ENCODE measurements at regions not wholly inside any gene's neighbourhood (a gene's known extent, or its start where the extent isn't known, plus 50 kb on each side); places are given as distances from the start of the nearest gene placed in this dataset.

DNA sequence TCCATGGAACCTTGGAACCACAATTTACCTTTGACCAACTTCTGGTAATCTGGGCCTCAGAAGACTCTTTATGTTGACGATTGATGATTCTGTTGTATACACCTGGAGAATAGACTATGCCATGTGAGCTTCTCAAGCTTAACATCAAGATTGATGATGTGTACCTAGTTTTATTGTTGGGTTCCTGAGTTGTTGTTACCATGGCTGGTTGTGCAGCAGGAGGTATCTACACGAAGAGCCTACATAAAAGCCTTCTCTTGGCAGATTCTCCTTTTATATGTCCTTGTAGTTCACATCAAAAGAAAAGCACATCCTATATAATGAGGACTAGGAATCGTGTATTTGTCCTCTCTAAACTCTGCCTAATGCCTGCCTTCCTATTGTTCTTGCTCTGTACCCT is 272.0 kb downstream of the DTHD1 start:
- H3K27ac ChIP-seq (ENCODE audit: low read depth, low read length) = no peak overlapping the region
- DNase-seq (ENCODE audit: low read depth in 4 of 6, low spot score in 6 of 6) = no peak
- no peak overlapping the region for H3K4me3 ChIP-seq (ENCODE audit: low read depth, low read length)
- WGBS (ENCODE audit: insufficient coverage) = 57% methylated on average over 1 of the region's 3 CpGs
- H3K9me3 ChIP-seq (ENCODE audit: control insufficient read depth, insufficient read depth, low read length) = no peaks in the 10 kb centered on the region
- no peaks in the 10 kb centered on the region for H3K27me3 ChIP-seq (ENCODE audit: control insufficient read depth, insufficient read depth, low read length)
- H3K36me3 ChIP-seq (ENCODE audit: control insufficient read depth, insufficient read depth, low read length) = no peaks in the 10 kb centered on the region
- H3K4me1 ChIP-seq (ENCODE audit: control insufficient read depth, insufficient read depth, low read length) = no peaks in the 10 kb centered on the region

DNA sequence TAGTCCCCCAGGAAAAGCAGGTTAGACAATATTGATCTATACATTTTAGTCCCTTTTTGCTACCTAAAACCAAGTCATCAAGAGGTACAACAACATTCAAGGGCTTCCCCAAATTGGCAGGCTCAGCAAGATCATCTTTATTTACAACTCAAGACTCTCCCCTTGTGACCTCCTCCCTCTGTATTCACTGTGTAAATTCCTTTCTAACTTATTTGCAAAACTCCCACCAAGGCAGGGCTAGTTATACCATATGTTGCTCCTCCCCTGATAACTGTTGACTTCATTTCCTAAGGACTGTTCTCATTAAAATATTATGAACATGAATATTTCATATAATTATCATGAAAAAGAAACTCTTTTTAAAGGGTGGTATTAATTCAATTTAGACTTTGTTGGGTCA is 275.6 kb downstream of the DTHD1 start:
- no peak for DNase-seq (ENCODE audit: low read depth in 4 of 6, low spot score in 6 of 6)
- Histone ChIP-seq H3K36me3 (ENCODE audit: control insufficient read depth, insufficient read depth, low read length) (no peaks in the 10 kb centered on the region), H3K4me3 (ENCODE audit: low read depth, low read length) (no peak overlapping the region), H3K4me1 (ENCODE audit: control insufficient read depth, insufficient read depth, low read length) (no peaks in the 10 kb centered on the region), H3K27me3 (ENCODE audit: control insufficient read depth, insufficient read depth, low read length) (no peaks in the 10 kb centered on the region), H3K9me3 (ENCODE audit: control insufficient read depth, insufficient read depth, low read length) (no peaks in the 10 kb centered on the region), H3K27ac (ENCODE audit: low read depth, low read length) (no peak overlapping the region)

DNA sequence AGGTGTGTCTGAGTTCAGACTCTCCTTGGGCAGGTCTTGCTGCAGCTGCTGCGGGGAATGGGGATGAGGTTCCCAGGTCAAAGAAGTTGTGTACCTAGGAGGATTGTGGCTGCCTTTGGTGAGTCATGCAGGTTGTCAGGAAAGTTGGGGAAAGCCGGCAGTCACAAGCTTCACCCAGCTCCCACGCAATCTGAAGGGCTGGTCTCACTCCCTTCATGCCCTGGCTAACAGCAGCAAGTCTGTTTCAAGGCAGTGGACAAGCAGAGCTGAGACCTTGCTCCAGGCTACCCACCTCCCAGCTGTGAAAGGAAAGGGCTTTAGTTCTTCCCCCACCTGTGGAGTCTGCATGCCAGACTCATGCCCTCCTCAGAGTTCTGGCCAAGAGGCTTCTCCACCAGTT is 287.2 kb downstream of the DTHD1 start:
- DNase-seq (ENCODE audit: low read depth in 4 of 6, low spot score in 6 of 6) = no peak
- H3K27me3 ChIP-seq (ENCODE audit: control insufficient read depth, insufficient read depth, low read length) = no peaks in the 10 kb centered on the region
- no peak overlapping the region for H3K27ac ChIP-seq (ENCODE audit: low read depth, low read length)
- H3K4me3 ChIP-seq (ENCODE audit: low read depth, low read length) = no peak overlapping the region
- no peaks in the 10 kb centered on the region for H3K9me3 ChIP-seq (ENCODE audit: control insufficient read depth, insufficient read depth, low read length)
- WGBS (ENCODE audit: insufficient coverage) = 84% methylated on average over 3 of the region's 3 CpGs
- no peaks in the 10 kb centered on the region for H3K36me3 ChIP-seq (ENCODE audit: control insufficient read depth, insufficient read depth, low read length)
- no peaks in the 10 kb centered on the region for H3K4me1 ChIP-seq (ENCODE audit: control insufficient read depth, insufficient read depth, low read length)

DNA sequence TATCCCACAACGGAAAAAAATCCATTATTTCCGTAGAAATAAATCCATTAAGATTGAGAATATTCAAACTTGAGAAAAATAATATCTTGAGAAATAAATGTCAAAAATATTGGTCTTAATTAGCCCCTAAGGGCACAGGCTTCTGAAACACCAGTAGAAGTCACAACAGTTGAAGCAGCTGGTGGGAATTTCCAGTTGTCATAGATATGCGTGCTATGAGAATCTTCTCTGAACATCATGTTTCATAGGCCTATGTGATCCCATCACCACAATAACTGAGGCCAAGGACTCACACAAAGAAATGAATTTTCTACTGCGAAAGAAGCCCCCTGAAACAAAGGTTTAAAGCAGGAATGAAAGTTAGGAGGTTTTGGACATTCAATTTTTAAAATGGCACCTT is 292.0 kb downstream of the DTHD1 start:
- H3K4me3 ChIP-seq (ENCODE audit: low read depth, low read length) = no peak overlapping the region
- H3K9me3 ChIP-seq (ENCODE audit: control insufficient read depth, insufficient read depth, low read length) = peaks cover 3% of the 10 kb centered on the region
- H3K4me1 ChIP-seq (ENCODE audit: control insufficient read depth, insufficient read depth, low read length) = no peaks in the 10 kb centered on the region
- DNase-seq (ENCODE audit: low read depth in 4 of 6, low spot score in 6 of 6) = no peak
- no CpG with 5 or more reads among the region's 4 CpGs for WGBS (ENCODE audit: insufficient coverage)
- H3K27me3 ChIP-seq (ENCODE audit: control insufficient read depth, insufficient read depth, low read length) = no peaks in the 10 kb centered on the region
- no peaks in the 10 kb centered on the region for H3K36me3 ChIP-seq (ENCODE audit: control insufficient read depth, insufficient read depth, low read length)
- H3K27ac ChIP-seq (ENCODE audit: low read depth, low read length) = no peak overlapping the region

DNA sequence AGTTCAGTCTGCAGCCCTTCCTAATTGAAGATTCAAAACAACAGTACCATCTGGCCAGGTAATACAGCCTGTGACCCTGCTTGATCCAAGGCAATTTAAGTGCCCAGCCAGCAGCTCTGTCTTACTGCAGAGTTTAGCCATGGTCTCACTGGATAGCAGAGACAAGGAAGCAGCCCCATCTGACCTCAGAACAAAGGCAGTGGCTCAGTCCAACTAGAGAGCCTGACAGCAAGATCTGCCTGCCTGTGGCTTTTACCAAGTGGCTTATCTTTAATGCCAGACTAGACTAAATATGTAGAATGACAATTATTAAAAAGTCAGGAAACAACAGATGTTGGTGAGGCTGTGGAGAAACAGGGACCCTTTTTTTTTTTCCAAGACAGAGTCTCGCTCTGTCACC is 293.4 kb downstream of the DTHD1 start:
- peaks cover 3% of the 10 kb centered on the region for H3K9me3 ChIP-seq (ENCODE audit: control insufficient read depth, insufficient read depth, low read length)
- H3K27ac ChIP-seq (ENCODE audit: low read depth, low read length) = no peak overlapping the region
- H3K4me3 ChIP-seq (ENCODE audit: low read depth, low read length) = no peak overlapping the region
- no peaks in the 10 kb centered on the region for H3K4me1 ChIP-seq (ENCODE audit: control insufficient read depth, insufficient read depth, low read length)
- H3K27me3 ChIP-seq (ENCODE audit: control insufficient read depth, insufficient read depth, low read length) = no peaks in the 10 kb centered on the region
- H3K36me3 ChIP-seq (ENCODE audit: control insufficient read depth, insufficient read depth, low read length) = no peaks in the 10 kb centered on the region
- DNase-seq (ENCODE audit: low read depth in 4 of 6, low spot score in 6 of 6) = no peak
- no CpG with 5 or more reads among the region's 1 CpG for WGBS (ENCODE audit: insufficient coverage)

DNA sequence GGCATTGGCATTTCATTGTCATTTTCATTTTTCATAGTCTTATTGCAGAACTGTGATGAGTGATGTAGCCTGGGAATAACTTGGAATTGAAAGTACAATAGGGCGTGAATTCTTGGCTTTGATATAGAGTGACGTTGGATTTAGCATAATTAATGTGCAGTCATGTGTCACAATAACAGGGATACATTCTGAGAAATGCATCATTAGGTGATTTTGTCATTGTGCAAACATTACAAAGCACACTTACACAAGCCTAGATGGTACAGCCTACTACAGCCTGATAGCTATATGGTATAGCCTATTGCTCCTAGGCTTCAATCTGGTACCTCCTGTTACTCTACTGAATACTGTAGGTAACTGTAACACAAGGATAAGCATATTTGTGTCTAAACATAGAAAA is 300.8 kb downstream of the DTHD1 start:
- Histone ChIP-seq H3K9me3 (ENCODE audit: control insufficient read depth, insufficient read depth, low read length) (no peaks in the 10 kb centered on the region), H3K27ac (ENCODE audit: low read depth, low read length) (no peak overlapping the region), H3K27me3 (ENCODE audit: control insufficient read depth, insufficient read depth, low read length) (no peaks in the 10 kb centered on the region), H3K4me3 (ENCODE audit: low read depth, low read length) (no peak overlapping the region), H3K4me1 (ENCODE audit: control insufficient read depth, insufficient read depth, low read length) (no peaks in the 10 kb centered on the region), H3K36me3 (ENCODE audit: control insufficient read depth, insufficient read depth, low read length) (no peaks in the 10 kb centered on the region)
- no peak for DNase-seq (ENCODE audit: low read depth in 4 of 6, low spot score in 6 of 6)
- WGBS (ENCODE audit: insufficient coverage) = no CpG with 5 or more reads among the region's 2 CpGs

DNA sequence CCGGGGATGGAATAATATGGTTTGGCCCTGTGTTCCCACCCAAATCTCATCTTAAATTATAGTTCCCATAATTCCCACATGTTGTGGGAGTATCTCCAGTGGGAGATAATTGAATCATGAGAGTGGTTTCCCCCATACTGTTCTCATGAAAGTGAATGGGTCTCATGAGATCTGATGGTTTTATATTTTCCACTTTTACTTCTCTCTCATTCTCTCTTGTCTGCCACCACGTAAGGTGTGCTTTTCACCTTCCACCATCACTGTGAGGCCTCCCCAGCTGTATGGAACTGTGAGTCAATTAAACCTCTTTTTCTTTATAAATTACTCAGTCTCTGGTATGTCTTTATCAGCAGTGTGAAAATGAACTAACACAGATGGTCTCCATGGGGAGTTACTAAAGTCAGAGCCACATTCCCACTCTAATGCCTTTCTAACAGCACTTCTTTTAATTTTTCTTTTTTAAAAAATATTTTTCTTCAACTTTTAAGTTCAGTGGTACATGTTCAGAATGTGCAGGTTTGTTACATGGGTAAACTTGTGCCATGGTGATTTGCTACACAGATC is 306.6 kb downstream of the DTHD1 start:
- Histone ChIP-seq H3K9me3 (ENCODE audit: control insufficient read depth, insufficient read depth, low read length) (no peaks in the 10 kb centered on the region), H3K36me3 (ENCODE audit: control insufficient read depth, insufficient read depth, low read length) (no peaks in the 10 kb centered on the region), H3K4me1 (ENCODE audit: control insufficient read depth, insufficient read depth, low read length) (no peaks in the 10 kb centered on the region), H3K27me3 (ENCODE audit: control insufficient read depth, insufficient read depth, low read length) (no peaks in the 10 kb centered on the region), H3K27ac (ENCODE audit: low read depth, low read length) (no peak overlapping the region), H3K4me3 (ENCODE audit: low read depth, low read length) (no peak overlapping the region)
- WGBS (ENCODE audit: insufficient coverage) = no CpG with 5 or more reads among the region's 2 CpGs
- DNase-seq (ENCODE audit: low read depth in 4 of 6, low spot score in 6 of 6) = no peak

DNA sequence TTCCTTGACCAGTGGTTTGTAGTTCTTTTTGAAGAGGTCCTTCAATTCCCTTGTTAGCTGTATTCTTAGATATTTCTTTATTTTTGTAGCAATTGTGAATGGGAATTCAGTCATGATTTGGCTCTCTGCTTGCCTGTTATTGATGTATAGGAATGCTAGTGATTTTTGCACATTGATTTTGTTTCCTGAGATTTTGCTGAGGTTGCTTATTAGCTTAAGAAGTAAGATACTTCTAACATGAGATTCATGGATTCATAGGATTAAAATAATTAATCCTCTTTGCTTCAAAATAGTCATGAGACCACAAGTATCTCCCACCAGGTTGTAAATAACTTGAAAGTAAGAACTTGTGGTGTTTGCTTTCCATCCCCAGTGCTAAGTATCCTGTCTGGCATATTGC is 308.9 kb downstream of the DTHD1 start:
- H3K9me3 ChIP-seq (ENCODE audit: control insufficient read depth, insufficient read depth, low read length) = no peaks in the 10 kb centered on the region
- H3K4me3 ChIP-seq (ENCODE audit: low read depth, low read length) = no peak overlapping the region
- H3K27me3 ChIP-seq (ENCODE audit: control insufficient read depth, insufficient read depth, low read length) = no peaks in the 10 kb centered on the region
- H3K4me1 ChIP-seq (ENCODE audit: control insufficient read depth, insufficient read depth, low read length) = no peaks in the 10 kb centered on the region
- DNase-seq (ENCODE audit: low read depth in 4 of 6, low spot score in 6 of 6) = no peak
- no peaks in the 10 kb centered on the region for H3K36me3 ChIP-seq (ENCODE audit: control insufficient read depth, insufficient read depth, low read length)
- H3K27ac ChIP-seq (ENCODE audit: low read depth, low read length) = no peak overlapping the region

DNA sequence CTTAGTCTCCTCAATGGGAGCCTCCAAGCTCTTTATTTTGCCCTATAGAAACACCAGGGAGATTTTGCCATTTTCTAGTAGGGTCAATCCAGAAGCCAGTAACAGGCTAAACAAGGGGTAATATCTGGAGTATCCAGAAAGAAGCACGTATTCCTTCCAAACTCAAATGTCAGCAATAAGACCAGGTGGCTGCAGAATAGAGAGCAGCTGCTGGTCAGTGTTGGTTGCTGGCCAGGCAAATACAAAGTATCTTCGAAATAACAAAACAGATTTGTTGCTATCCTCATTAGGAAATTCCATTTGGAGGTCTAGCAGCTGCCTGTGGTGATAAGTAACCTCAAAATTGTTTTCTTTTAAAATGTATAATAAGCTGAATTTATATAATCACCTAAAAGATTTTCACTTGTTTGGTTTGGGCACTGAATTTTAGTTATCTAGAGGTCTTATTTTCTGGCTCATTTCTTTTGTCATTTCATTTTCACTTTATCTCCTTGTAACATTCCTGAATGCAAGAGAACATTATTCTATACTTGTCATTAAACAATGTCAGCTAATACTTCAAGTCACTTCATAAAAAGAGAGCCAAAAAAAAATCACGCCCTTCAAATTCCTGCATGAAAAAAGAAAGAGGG is 320.6 kb downstream of the DTHD1 start:
- Histone ChIP-seq H3K9me3 (ENCODE audit: control insufficient read depth, insufficient read depth, low read length) (no peaks in the 10 kb centered on the region), H3K27me3 (ENCODE audit: control insufficient read depth, insufficient read depth, low read length) (no peaks in the 10 kb centered on the region), H3K4me1 (ENCODE audit: control insufficient read depth, insufficient read depth, low read length) (no peaks in the 10 kb centered on the region), H3K4me3 (ENCODE audit: low read depth, low read length) (no peak overlapping the region), H3K36me3 (ENCODE audit: control insufficient read depth, insufficient read depth, low read length) (no peaks in the 10 kb centered on the region), H3K27ac (ENCODE audit: low read depth, low read length) (no peak overlapping the region)
- no CpG with 5 or more reads among the region's 3 CpGs for WGBS (ENCODE audit: insufficient coverage)
- DNase-seq (ENCODE audit: low read depth in 4 of 6, low spot score in 6 of 6) = no peak

DNA sequence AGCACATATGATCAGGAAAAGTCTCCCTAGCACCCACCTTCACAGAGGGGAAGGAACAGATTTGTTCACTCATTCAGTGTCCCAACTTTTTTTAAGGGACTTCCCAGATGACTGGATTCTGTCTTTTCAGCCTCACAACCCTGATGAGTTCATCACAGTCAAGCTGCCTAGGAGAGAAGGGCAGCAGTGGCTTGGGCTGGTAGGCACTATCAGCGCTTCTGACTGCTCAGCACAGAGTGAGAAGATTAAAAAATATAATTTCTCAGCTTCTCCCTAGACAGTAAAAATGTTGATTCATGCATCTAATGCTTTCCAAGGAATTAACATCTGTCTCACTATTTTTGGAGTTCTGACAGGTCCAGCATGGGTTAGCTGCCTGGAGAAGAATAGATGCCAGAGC is 328.2 kb downstream of the DTHD1 start:
- DNase-seq (ENCODE audit: low read depth in 4 of 6, low spot score in 6 of 6) = no peak
- Histone ChIP-seq H3K9me3 (ENCODE audit: control insufficient read depth, insufficient read depth, low read length) (peaks cover 4% of the 10 kb centered on the region), H3K4me1 (ENCODE audit: control insufficient read depth, insufficient read depth, low read length) (no peaks in the 10 kb centered on the region), H3K27me3 (ENCODE audit: control insufficient read depth, insufficient read depth, low read length) (no peaks in the 10 kb centered on the region), H3K36me3 (ENCODE audit: control insufficient read depth, insufficient read depth, low read length) (no peaks in the 10 kb centered on the region), H3K4me3 (ENCODE audit: low read depth, low read length) (no peak overlapping the region), H3K27ac (ENCODE audit: low read depth, low read length) (no peak overlapping the region)
- WGBS (ENCODE audit: insufficient coverage) = no CpG with 5 or more reads among the region's 1 CpG

Measured in spinal cord (tissue), 9 donors.